GM19035 (cell line): ENCODE measurements at regions not wholly inside any gene's neighbourhood (a gene's known extent, or its start where the extent isn't known, plus 50 kb on each side); places are given as distances from the start of the nearest gene placed in this dataset.
"Not testable (repeated sequence)": the region's sequence is repeated elsewhere in the genome, so short reads cannot be mapped to it uniquely, and the experiment has no call there.

ENCODE experiments used
- ATAC-seq: cut with Tn5 transposase; IDR thresholded peaks from one replicate; pipeline ENCODE4 v1.9.1; 2021; ENCODE audit not compliant: unreplicated experiment

- ATAC-seq, result peak; percentile 69
Measured at GRCh38 chr2:113551637-113552318, 53.3 kb downstream of the FOXD4L1 start.

- not testable (repeated sequence) for ATAC-seq
Measured at GRCh38 chr2:113559820-113560219, 61.4 kb downstream of the FOXD4L1 start.

GRCh38 chr2:113562662-113563061 lies 64.2 kb downstream of the FOXD4L1 start:
- not testable (repeated sequence) for ATAC-seq

- ATAC-seq, result not testable (repeated sequence)
Measured at GRCh38 chr2:113566674-113567480, 60.2 kb upstream of the RABL2A start.

- not testable (repeated sequence) for ATAC-seq
Measured at GRCh38 chr2:113567481-113567849, 59.6 kb upstream of the RABL2A start.

- not testable (repeated sequence) for ATAC-seq
Measured at GRCh38 chr2:113568231-113568630, 58.8 kb upstream of the RABL2A start.

GRCh38 chr2:113570082-113570481 lies 57.0 kb upstream of the RABL2A start:
- ATAC-seq, result not testable (repeated sequence)

- ATAC-seq, result not testable (repeated sequence)
Measured at GRCh38 chr2:113570509-113571009, 56.5 kb upstream of the RABL2A start.

GRCh38 chr2:113571482-113572068 lies 55.5 kb upstream of the RABL2A start:
- ATAC-seq, result not testable (repeated sequence)

- ATAC-seq, result not testable (repeated sequence)
Measured at GRCh38 chr2:113575721-113576120, 51.3 kb upstream of the RABL2A start.

GRCh38 chr2:113576353-113576752 lies 50.7 kb upstream of the RABL2A start:
- ATAC-seq, result not testable (repeated sequence)
